Testis (tissue), 2 donors: ENCODE measurements at regions not wholly inside any gene's neighbourhood (a gene's known extent, or its start where the extent isn't known, plus 50 kb on each side); places are given as distances from the start of the nearest gene placed in this dataset.

Experiments used
- DNase-seq: peaks from one replicate; pipeline ENCODE4 v3.0.0-alpha.2; 2019
- H3K27ac ChIP-seq, 2 donors: fragments of 200-600 bp; sonication (generic); one replicate each; pipeline ENCODE4 v1.5.1; 2019
- H3K27me3 ChIP-seq: fragments of 200-600 bp; sonication (generic); one replicate; pipeline ENCODE4 v1.5.1; 2019
- H3K36me3 ChIP-seq: fragments of 200-600 bp; sonication (generic); one replicate; pipeline ENCODE4 v1.5.1; 2017; ENCODE audit warnings: low read depth; ENCODE audit errors: missing control alignments
- H3K4me1 ChIP-seq: fragments of 200-600 bp; sonication (generic); one replicate; pipeline ENCODE4 v1.5.1; 2019
- H3K4me3 ChIP-seq, 2 donors: fragments of 200-600 bp; sonication (generic); one replicate each; pipeline ENCODE4 v1.5.1; 2017 to 2019
- H3K9me3 ChIP-seq: fragments of 200-600 bp; sonication (generic); one replicate; pipeline ENCODE4 v1.5.1; 2017
- CTCF ChIP-seq, 3 experiments: fragments of 450-650 bp in 2 of 3; fragments of 200-600 bp in 1 of 3; sonication (generic) in 1 of 3; IDR thresholded peaks; one replicate each; pipeline ENCODE4 v1.5.1; 2016 to 2019; ENCODE audit warnings: antibody characterized with exemption in 3 of 3, mild to moderate bottlenecking in 2 of 3, moderate library complexity in 1 of 3
- POLR2A ChIP-seq: fragments of 450-650 bp; IDR thresholded peaks from one replicate; pipeline ENCODE4 v1.6.1; 2017; ENCODE audit warnings: antibody characterized with exemption, mild to moderate bottlenecking, moderate library complexity
- whole genome bisulfite sequencing, 2 donors: methylation state at CpG; one replicate each; pipeline ENCODE4 v1.1.5; 2018; 5-methylcytosine and 5-hydroxymethylcytosine counted together
- intact Hi-C: fragments of 100-400 bp; cut with DNase I; formaldehyde crosslinking; loops from one replicate; pipeline ENCODE4 v1.15.1; 2023; ENCODE audit warnings: low total_unique reads

- no peak overlapping the region for H3K27ac ChIP-seq
- intact Hi-C loops, result no loop called here
Observed at GRCh38 chr2:241942416-241943208, 73.1 kb downstream of the RTP5 start.

GRCh38 chr2:241943209-241943850 is 73.8 kb downstream of the RTP5 start:
- no peaks in the 10 kb centered on the region for H3K27me3 ChIP-seq
- TF ChIP-seq CTCF (IDR thresholded peaks at IDR 0.05), result no peak
- no peak for TF ChIP-seq POLR2A
- H3K36me3 ChIP-seq, result no peaks in the 10 kb centered on the region
- 80 to 84% methylated on average over 15 of the region's 15 CpGs for WGBS, 2 donors
- H3K27ac ChIP-seq, result no peak overlapping the region
- peaks cover 8% of the 10 kb centered on the region for H3K4me1 ChIP-seq
- DNase-seq, result no peak
- H3K4me3 ChIP-seq, result no peak overlapping the region
- intact Hi-C loops, result no loop called here
- no peaks in the 10 kb centered on the region for H3K9me3 ChIP-seq

More at GRCh38 chr2:241942416-241943208, 73.1 kb downstream of the RTP5 start:
- Histone ChIP-seq H3K27me3 (no peaks in the 10 kb centered on the region), H3K4me3 (no peak overlapping the region), H3K9me3 (no peaks in the 10 kb centered on the region), H3K4me1 (peaks cover 8% of the 10 kb centered on the region), H3K36me3 (no peaks in the 10 kb centered on the region)
- no peak for DNase-seq
- 83 to 87% methylated on average over 17 to 19 of the region's 19 CpGs for WGBS, 2 donors
- TF ChIP-seq CTCF (IDR thresholded peaks at IDR 0.05), result no peak
- TF ChIP-seq POLR2A, result no peak

GRCh38 chr2:241943961-241944575 is 74.5 kb downstream of the RTP5 start:
- no peak overlapping the region for H3K27ac ChIP-seq
- WGBS, 2 donors, result 88 to 90% methylated on average over 17 of the region's 17 CpGs
- H3K9me3 ChIP-seq, result no peaks in the 10 kb centered on the region
- no peaks in the 10 kb centered on the region for H3K36me3 ChIP-seq
- H3K27me3 ChIP-seq, result no peaks in the 10 kb centered on the region
- DNase-seq, result no peak
- no peak overlapping the region for H3K4me3 ChIP-seq
- intact Hi-C loops, result no loop called here
- peaks cover 8% of the 10 kb centered on the region for H3K4me1 ChIP-seq
- no peak for TF ChIP-seq POLR2A
- no peak for TF ChIP-seq CTCF (IDR thresholded peaks at IDR 0.05)

- DNase-seq, result no peak
- H3K36me3 ChIP-seq, result no peaks in the 10 kb centered on the region
- H3K27ac ChIP-seq, result no peak overlapping the region
- no peaks in the 10 kb centered on the region for H3K27me3 ChIP-seq
- peaks cover 8% of the 10 kb centered on the region for H3K4me1 ChIP-seq
- no peak overlapping the region for H3K4me3 ChIP-seq
- intact Hi-C loops, result no loop called here
- 83 to 89% methylated on average over 8 to 12 of the region's 12 CpGs for WGBS, 2 donors
- TF ChIP-seq POLR2A, result no peak
- TF ChIP-seq CTCF (IDR thresholded peaks at IDR 0.05), result no peak
- H3K9me3 ChIP-seq, result no peaks in the 10 kb centered on the region
Observed at GRCh38 chr2:241944821-241945220, 75.3 kb downstream of the RTP5 start.
